GM21528 (cell line): ENCODE measurements at regions not wholly inside any gene's neighbourhood (a gene's known extent, or its start where the extent isn't known, plus 50 kb on each side); places are given as distances from the start of the nearest gene placed in this dataset.
"Not testable (repeated sequence)": the region's sequence is repeated elsewhere in the genome, so short reads cannot be mapped to it uniquely, and the experiment has no call there.

Experiments
- ATAC-seq: cut with Tn5 transposase; IDR thresholded peaks from one replicate; pipeline ENCODE4 v1.9.1; 2021; ENCODE audit warnings: mild to moderate bottlenecking, moderate library complexity; ENCODE audit not compliant: unreplicated experiment, low FRiP score

- ATAC-seq, result no peak
These were observed 214.7 kb upstream of the INTU start for GRCh38 chr4:127417885-127418535.

- ATAC-seq, result no peak
These were observed 213.3 kb upstream of the INTU start for GRCh38 chr4:127419431-127419830.

GRCh38 chr4:127421437-127421836 lies 211.3 kb upstream of the INTU start:
- ATAC-seq, result no peak

DNA sequence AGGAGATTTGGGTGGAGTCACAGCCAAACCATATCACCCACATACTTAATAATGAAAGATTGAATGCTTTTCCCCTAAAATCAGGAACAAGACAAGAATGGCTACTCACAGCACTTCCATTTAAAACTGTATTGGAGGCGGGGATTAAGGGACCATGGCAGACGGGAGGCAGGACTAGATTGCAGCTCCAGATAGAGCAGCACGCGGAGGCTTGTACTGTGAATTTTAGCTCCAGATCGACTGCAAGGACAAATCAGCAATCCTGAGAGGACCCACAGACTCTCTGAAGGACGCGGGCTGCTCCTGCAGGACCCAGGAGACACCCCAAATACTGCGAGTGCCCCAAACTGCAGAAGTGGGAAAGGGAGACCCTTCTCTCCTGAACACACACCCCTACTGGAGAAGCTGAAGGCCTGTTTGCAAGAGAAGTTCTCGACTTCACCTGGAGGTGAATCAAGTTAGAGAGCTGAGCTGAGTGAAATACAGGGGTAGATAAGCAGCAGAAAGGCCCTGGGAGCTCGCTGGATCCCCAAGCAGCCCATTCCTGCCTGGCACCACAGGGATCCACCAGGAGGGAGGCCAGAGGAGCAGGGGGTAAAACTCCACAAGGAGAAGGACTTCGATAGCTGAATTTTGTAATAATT lies 207.4 kb upstream of the INTU start:
- no peak for ATAC-seq

- no peak for ATAC-seq
These were observed 206.9 kb upstream of the INTU start for GRCh38 chr4:127425851-127426250.

DNA sequence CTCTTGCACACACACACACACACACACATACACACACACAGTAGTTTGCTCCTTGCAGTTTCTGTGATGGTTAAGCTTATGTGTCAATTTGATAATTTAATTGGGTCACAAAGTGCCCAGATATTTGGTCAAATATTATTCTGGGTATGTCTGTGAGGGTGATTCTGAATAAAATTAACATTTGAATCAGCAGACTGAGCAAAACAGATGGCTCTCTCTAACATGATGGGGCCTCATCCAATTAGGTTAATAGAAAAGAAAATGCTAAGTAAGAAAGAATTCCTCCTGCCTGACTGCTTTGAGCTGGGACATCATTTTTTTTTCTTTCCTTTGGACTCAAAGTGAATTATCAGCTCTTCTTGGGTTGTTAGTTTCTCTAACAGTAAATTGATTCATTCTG lies 191.2 kb upstream of the INTU start:
- no peak for ATAC-seq

DNA sequence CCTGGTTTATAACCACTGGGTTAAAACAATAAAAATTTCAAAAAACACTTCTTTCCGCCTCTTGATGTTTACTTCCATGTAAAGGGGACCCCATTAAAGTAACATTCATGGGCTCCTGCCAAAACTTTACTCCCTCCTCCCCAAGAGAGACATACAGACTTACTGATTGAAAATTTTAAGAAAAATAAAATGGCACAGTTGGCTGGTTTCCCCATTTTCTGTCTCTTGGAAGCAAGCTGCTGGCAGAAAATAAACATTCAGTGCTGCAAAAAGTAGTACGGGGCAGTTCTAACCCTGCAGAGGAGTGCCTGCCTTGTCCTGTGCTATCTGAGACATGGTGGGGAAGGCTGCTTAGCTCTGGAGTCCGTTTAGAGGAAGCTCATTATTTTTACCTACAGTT lies 187.3 kb upstream of the INTU start:
- ATAC-seq, result no peak

- ATAC-seq, result no peak
These were observed 186.3 kb upstream of the INTU start for GRCh38 chr4:127446427-127446885.

- no peak for ATAC-seq
These were observed 183.8 kb upstream of the INTU start for GRCh38 chr4:127448986-127449385.

DNA sequence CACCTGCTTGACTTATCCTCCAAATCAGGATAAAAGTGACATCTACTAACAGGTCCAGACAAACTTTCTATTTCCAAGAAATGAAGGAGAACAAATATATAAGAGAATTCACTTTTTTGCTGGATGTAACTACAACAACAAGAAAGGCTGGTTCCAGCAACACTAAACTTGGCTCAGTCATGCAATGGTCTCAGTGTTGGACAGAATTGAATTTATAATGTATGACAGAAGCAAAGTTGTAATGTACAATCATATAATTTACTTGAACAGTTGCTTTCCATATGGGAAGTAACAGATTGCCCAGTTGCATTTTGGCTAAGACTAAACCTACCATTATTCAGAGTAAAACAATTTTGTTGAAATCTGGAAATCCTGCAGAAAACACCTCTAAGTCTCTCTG lies 183.3 kb upstream of the INTU start:
- no peak for ATAC-seq

- no peak for ATAC-seq
These were observed 182.5 kb upstream of the INTU start for GRCh38 chr4:127450276-127450675.

DNA sequence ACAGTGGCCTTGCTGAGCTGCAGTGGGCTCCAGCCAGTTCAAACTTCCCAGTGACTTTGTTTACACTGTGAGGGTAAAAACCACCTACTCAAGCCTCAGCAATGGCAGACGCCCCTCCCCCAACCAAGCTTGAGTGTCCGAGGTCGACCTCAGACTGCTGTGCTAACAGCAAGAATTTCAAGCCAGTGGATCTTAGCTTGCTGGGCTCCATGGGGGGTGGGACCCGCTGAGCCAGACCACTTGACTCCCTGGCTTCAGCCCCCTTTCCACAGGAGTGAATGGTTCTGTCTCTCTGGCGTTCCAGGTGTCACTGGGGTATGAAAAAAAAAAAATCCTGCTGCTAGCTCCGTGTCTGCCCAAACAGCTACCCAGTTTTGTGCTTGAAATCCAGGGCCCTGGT lies 168.9 kb upstream of the INTU start:
- ATAC-seq, result no peak

GRCh38 chr4:127469542-127469941 lies 163.2 kb upstream of the INTU start:
- no peak for ATAC-seq

DNA sequence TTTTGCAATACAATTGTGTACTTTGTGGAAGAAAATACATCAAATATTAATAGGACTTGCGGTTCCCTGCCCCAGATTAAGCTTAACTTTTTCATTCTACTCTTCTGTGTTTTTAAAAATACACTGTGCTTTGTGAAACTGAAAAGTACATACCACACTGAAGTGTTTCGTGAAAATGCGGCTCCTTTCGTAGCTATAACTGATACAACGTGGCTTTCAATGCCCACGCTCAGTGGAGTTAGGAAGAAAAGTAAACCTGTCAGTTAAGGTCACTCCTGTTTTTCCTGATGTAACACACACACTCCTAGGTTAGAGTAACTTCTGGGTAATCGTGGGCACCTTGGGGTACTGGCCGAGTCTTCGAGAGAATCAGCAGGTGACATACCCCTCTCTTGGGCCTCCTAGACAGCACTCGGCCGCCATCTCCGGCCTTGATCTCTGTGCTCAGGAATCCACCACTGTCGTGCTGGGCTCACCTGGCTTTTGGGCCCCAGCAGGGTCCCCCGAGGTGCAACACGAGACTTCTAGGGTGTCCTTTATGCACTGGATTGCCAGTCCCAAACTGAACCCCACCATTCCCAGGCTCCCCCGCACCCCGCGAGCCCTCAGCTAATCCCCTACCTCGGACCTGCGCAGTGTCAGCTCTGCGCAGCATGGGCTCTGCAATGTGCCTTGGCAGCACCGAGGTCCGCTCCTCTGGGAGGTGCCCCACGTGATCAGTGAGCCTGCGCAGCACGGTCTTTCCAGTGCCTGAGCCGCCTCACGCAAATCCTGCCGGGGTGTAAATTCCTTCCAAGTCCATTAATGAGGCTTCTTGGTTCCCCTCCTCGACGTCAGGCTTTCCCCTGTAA lies 162.6 kb upstream of the INTU start:
- no peak for ATAC-seq

DNA sequence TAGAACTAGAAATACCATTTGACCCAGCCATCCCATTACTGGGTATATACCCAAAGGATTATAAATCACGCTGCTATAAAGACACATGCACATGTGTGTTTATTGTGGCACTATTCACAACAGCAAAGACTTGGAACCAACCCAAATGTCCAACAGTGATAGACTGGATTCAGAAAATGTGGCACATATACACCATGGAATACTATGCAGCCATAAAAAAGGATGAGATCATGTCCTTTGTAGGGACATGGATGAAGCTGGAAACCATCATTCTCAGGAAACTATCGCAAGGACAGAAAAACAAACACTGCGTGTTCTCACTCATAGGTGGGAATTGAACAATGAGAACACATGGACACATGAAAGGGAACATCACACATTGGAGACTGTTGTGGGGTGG lies 154.5 kb upstream of the INTU start:
- not testable (repeated sequence) for ATAC-seq

- ATAC-seq, result no peak
These were observed 153.6 kb upstream of the INTU start for GRCh38 chr4:127479031-127479622.

GRCh38 chr4:127482049-127482448 lies 150.7 kb upstream of the INTU start:
- ATAC-seq, result no peak

- ATAC-seq, result no peak
These were observed 148.6 kb upstream of the INTU start for GRCh38 chr4:127484117-127484516.

- no peak for ATAC-seq
These were observed 146.5 kb upstream of the INTU start for GRCh38 chr4:127486248-127486647.

DNA sequence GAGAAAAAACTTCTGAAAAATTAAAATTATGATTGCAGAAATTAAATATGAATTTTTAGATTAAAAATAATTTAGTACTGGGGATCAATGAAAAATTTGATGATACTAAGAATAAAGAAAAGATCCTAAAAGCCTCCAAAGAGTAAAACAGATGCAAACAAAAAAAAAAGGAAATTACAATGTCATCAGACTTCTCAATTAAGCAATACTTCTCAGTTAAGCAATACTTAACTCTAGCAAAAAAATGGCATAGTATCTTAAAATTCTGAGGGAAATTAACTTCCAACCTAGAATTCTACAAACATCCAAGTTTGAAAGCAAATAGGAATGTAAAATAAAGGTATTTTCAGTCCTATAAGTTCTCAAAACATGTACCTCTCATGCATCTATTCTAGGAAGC lies 141.2 kb upstream of the INTU start:
- ATAC-seq, result no peak

- not testable (repeated sequence) for ATAC-seq
These were observed 135.9 kb upstream of the INTU start for GRCh38 chr4:127496875-127497274.
